ENCODE measurements at regions not wholly inside any gene's neighbourhood (a gene's known extent, or its start where the extent isn't known, plus 50 kb on each side); places are given as distances from the start of the nearest gene placed in this dataset.

DNA sequence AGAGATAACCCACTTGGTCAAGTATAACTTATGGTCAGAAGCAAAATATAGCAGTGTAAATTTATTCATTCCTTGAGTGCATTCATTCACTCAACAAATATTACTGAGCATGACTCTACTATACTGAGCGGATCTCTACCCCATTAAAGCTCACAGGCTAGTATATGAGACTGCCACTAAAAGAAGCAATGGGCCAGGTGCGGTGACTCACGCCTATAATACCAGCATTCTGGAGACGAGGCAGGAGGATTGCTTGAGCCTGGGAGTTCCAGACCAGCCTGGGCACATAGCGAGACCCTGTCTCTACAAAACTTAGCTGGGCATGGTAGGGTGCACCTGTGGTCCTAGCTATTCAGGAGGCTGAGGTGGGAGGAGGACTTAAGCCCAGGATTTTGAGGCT lies 197.6 kb upstream of the BLID start:
- ChIA-PET CTCF (no interaction called here), POLR2A (no interaction called here)
- H3K4me3 Mint-ChIP-seq = no peak overlapping the region
- DNase-seq = no peak
- H3K36me3 Mint-ChIP-seq (ENCODE audit: low read depth) = no peaks in the 10 kb centered on the region
- no peaks in the 10 kb centered on the region for H3K4me1 Mint-ChIP-seq
- H3K27ac Mint-ChIP-seq = no peak overlapping the region
- H3K9me3 Mint-ChIP-seq = no peaks in the 10 kb centered on the region
- H3K27me3 Mint-ChIP-seq = no peaks in the 10 kb centered on the region

DNA sequence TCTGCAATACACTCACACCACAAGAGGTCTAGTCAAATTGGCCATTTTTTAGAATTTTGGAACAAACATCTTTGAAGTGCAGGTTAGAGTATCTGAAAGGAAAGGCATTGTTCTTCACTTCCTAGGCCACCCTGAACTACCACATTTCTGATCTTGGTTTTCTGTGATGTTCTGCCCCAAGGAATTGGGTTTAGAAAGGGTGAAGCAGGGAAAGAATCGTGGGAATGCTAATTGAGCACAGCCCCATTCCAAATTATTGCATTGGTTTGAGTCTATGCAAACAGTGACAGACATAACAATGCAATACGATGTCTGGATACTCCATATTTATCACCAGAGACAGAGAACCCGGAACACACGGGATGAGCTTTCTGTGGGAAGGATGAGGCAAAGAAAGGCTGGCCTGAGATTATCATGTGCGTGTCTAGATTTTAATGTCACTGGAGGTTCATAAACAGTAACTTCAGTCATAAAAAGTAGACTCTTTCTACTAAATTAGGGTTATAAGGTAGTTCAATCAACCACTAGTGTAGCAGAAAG lies 195.3 kb upstream of the BLID start:
- Mint-ChIP-seq H3K27me3 (no peaks in the 10 kb centered on the region), H3K4me3 (no peak overlapping the region), H3K4me1 (no peaks in the 10 kb centered on the region), H3K9me3 (no peaks in the 10 kb centered on the region), H3K27ac (no peak overlapping the region), H3K36me3 (ENCODE audit: low read depth) (no peaks in the 10 kb centered on the region)
- no peak for DNase-seq
- POLR2A ChIA-PET = no interaction called here
- CTCF ChIA-PET = interaction anchor here (0.7 kb wide), 1 partner anchor 297 kb away, joined by 3 read pairs; no protein-coding TSS in a partner anchor

DNA sequence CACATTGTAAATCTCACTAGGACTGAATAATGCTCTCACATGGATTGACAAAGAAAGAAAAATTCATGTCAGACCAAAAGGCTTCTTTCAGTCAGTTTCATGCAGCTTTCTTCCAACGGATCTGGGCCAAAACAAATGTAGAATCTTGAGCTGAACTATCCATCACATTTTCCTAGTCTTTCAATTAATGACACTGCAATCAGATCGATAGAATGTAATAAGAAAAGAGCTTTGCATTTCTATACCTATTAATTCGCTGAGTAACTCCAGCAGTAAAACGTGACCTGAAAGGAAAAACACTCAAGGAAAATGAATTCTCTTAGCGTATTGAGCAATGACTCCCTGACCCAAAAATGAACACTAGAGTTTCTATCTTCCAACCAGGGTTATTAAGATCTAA lies 194.8 kb upstream of the BLID start:
- ChIA-PET POLR2A (no interaction called here), CTCF (no interaction called here)
- Mint-ChIP-seq H3K27ac (no peak overlapping the region), H3K4me1 (no peaks in the 10 kb centered on the region), H3K27me3 (no peaks in the 10 kb centered on the region), H3K36me3 (ENCODE audit: low read depth) (no peaks in the 10 kb centered on the region), H3K9me3 (no peaks in the 10 kb centered on the region), H3K4me3 (no peak overlapping the region)
- no peak for DNase-seq

DNA sequence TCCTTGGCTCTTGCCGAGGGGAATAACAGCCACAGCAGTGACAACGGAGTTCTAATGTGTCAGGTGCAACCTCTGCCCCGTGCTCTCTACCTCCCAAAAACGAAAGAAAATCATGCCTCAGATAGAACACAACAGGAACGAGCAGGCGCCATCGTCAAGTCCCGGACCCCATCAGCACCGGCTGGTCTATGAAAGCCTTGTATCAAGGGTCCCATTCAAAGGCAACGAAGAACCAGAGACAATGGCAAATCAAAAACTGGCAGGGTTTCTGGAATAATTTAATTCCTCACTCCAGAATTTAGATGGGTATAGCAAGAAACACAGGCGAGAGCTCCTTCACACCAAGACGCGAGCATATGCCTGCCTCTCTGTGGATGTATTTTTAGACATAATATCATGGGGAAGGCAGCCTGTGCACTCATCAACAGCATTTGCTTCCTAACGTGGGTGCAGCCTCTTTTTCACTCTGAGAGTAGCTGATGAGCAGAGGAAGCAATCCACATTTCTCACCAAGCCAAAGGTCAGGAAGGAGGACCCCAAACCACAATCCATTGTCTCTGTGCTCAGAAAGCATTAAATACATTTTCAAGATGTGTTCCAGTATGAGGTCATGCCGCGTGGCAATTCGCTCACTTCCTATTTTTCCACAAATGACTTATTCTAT lies 193.4 kb upstream of the BLID start:
- Mint-ChIP-seq H3K4me1 (no peaks in the 10 kb centered on the region), H3K36me3 (ENCODE audit: low read depth) (no peaks in the 10 kb centered on the region)
- CTCF ChIA-PET = no interaction called here

DNA sequence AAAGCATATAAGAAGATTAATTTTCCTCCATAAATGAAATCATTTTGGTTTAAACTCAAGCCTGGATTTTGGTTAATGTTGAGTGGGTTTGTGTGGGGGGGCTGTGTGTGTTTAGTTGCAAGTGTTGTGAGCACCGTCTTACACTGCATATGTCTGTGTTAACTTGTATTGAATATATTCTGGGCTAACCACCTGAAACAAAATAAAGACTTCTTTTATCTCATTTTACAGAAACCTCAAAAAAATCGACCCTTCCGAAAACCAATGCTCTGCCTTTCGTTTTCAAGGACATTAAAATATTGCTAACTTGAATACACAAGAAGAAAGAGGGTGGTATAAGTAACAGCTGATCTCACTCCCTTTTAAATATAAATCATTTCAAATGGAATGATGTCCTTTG lies 192.2 kb upstream of the BLID start:
- ChIA-PET POLR2A (no interaction called here), CTCF (no interaction called here)
- no peak overlapping the region for H3K27ac Mint-ChIP-seq
- no peaks in the 10 kb centered on the region for H3K27me3 Mint-ChIP-seq
- H3K4me3 Mint-ChIP-seq = no peak overlapping the region
- H3K9me3 Mint-ChIP-seq = no peaks in the 10 kb centered on the region
- no peaks in the 10 kb centered on the region for H3K4me1 Mint-ChIP-seq
- no peak for DNase-seq
- no peaks in the 10 kb centered on the region for H3K36me3 Mint-ChIP-seq (ENCODE audit: low read depth)

More for the DNA sequence above, 193.4 kb upstream of the BLID start:
- POLR2A ChIA-PET = no interaction called here
- Mint-ChIP-seq H3K9me3 (no peaks in the 10 kb centered on the region), H3K4me3 (no peak overlapping the region), H3K27me3 (no peaks in the 10 kb centered on the region), H3K27ac (no peak overlapping the region)
- no peak for DNase-seq

DNA sequence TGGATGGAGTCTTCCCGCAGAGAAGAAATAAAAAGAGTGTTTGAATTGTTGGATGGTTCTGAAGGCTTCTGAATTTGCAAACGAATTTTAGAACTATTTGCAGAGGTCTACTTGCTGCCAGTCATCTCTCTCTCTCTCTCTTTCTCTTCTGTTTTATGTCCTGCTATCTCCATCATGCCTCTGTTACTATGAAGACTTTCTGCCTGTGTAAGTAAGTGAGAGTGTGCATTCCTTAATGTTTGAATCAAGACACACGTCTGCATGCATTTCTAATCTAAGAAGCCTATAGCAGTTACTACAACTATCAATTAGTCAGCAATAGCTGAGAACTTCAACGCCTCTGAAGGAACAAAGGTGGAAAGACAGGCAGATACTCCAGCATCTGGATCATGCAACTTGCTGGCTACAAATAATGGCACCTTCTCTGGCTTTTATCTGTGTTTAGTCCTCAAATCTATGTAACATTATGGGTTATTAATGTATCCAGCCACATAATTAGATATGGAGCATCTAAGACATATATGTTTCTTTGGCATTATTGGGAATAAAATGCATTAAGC lies 191.5 kb upstream of the BLID start:
- H3K36me3 Mint-ChIP-seq (ENCODE audit: low read depth) = no peaks in the 10 kb centered on the region
- H3K4me3 Mint-ChIP-seq = no peak overlapping the region
- no peaks in the 10 kb centered on the region for H3K4me1 Mint-ChIP-seq
- ChIA-PET CTCF (no interaction called here), POLR2A (no interaction called here)
- H3K9me3 Mint-ChIP-seq = no peaks in the 10 kb centered on the region
- H3K27me3 Mint-ChIP-seq = no peaks in the 10 kb centered on the region
- DNase-seq = no peak
- no peak overlapping the region for H3K27ac Mint-ChIP-seq

DNA sequence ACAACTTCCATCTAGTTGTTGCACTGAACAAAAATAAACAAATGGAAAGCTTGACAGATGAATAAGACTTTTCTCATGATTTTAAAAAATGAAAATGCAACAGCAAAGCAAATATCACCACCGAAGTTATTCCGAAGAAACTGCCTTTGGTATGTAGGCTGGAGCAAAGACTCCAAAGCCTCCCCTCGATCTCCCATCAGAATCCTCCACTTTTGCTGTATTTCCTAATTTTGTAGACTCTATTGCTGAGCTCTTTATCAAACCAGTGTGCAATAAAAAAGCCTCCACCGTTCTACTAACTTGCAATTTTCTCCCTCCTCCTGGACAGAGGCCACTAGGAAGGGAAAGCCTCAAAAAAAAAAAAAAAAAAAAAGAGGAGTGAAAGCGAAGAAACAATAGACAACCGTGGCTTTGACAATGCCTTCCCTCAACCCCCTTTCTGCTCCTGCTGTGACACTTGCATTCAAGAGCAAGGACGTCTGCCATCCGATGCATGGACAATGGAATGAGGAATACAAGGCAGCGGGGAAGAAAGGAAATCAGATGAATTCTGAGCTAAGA lies 190.9 kb upstream of the BLID start:
- Mint-ChIP-seq H3K27ac (no peak overlapping the region), H3K36me3 (ENCODE audit: low read depth) (no peaks in the 10 kb centered on the region), H3K4me3 (no peak overlapping the region), H3K9me3 (no peaks in the 10 kb centered on the region), H3K27me3 (no peaks in the 10 kb centered on the region), H3K4me1 (no peaks in the 10 kb centered on the region)
- ChIA-PET CTCF (no interaction called here), POLR2A (no interaction called here)
- no peak for DNase-seq

DNA sequence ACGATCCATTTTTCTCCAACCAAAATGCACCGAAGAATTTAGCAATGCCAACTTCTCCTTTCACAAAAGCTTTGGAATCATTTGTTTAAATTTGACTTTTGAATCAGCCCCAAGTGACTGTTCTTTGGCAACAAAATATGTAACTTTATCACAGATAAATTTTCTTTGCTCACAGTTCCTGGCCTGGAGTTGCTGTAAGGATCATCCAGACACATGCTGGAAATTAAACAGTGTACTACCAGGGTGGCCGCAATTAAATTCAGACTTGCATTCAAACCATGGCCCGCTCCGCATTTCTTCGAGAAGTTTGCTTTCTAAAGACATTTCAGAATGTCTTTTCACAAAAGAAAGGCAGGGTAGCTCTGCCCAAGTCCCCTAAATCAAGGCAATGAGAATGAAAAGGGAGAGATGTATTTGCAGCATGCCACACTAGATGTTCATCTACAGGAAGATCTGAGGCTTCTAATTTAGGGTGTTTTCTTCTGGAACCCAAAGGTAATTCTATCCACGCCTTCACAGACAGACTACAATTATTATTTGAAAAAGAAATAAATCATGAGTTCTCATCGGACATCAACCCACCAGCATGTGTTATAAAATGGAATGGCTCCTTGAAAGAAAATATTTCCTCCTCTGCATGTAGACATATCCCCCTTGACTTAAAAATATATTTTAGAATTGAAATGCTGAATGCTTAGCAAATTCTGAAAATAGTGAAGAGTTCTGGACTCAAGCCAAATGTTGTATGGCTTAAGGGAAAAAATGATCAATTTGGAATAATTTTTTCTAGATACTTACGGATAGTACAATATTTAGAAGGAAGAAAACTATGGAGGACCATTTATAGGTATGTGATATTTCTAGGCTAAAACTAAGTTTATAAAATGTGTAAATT lies 189.7 kb upstream of the BLID start:
- Mint-ChIP-seq H3K9me3 (no peaks in the 10 kb centered on the region), H3K4me1 (no peaks in the 10 kb centered on the region), H3K27me3 (no peaks in the 10 kb centered on the region), H3K27ac (no peak overlapping the region), H3K36me3 (ENCODE audit: low read depth) (no peaks in the 10 kb centered on the region), H3K4me3 (no peak overlapping the region)
- POLR2A ChIA-PET = no interaction called here
- no peak for DNase-seq
- CTCF ChIA-PET = no interaction called here

DNA sequence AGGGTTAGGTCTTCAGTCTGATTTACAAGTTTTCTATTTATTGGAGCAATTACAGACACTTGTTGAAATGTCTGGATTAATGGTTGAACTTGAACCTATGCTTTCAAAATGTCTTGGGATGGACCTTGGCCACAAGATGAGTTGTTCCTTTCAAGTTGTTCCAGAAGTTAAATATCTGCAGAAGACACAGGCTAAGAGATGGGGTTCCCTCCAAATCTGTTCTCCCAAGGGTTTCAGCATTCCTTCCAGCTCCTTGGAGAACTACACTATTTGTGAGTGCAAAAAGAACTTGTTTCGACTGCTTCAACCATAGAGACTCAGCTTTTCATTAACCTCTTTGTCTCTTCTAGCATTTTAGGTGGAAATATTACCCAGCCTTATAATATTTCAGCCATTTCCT lies 189.0 kb upstream of the BLID start:
- DNase-seq = no peak
- no peak overlapping the region for H3K27ac Mint-ChIP-seq
- H3K4me3 Mint-ChIP-seq = no peak overlapping the region
- H3K27me3 Mint-ChIP-seq = no peaks in the 10 kb centered on the region
- ChIA-PET POLR2A (no interaction called here), CTCF (no interaction called here)
- H3K36me3 Mint-ChIP-seq (ENCODE audit: low read depth) = no peaks in the 10 kb centered on the region
- no peaks in the 10 kb centered on the region for H3K9me3 Mint-ChIP-seq
- no peaks in the 10 kb centered on the region for H3K4me1 Mint-ChIP-seq

DNA sequence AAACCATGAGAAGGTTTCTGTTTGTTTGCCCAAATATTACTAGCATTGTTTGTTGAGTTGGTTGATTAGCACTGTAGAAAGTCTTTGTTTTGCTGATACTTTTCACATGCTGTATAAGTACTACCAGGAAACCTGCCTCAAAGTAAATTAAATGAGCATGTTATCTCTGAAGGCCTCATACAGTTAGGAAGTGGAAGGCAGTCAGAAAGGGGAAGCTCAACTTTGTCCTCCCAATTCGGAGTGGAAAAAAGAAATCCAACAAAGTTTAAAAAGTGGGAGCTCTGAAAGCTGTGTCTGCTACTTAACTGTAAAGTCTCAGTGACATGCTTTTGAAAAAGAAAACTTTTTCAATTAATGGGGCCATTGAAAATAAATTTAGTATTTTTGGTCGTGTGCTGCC lies 188.3 kb upstream of the BLID start:
- no peaks in the 10 kb centered on the region for H3K9me3 Mint-ChIP-seq
- no peaks in the 10 kb centered on the region for H3K36me3 Mint-ChIP-seq (ENCODE audit: low read depth)
- CTCF ChIA-PET = no interaction called here
- H3K27ac Mint-ChIP-seq = no peak overlapping the region
- POLR2A ChIA-PET = no interaction called here
- H3K4me3 Mint-ChIP-seq = no peak overlapping the region
- no peak for DNase-seq
- H3K27me3 Mint-ChIP-seq = no peaks in the 10 kb centered on the region
- no peaks in the 10 kb centered on the region for H3K4me1 Mint-ChIP-seq

DNA sequence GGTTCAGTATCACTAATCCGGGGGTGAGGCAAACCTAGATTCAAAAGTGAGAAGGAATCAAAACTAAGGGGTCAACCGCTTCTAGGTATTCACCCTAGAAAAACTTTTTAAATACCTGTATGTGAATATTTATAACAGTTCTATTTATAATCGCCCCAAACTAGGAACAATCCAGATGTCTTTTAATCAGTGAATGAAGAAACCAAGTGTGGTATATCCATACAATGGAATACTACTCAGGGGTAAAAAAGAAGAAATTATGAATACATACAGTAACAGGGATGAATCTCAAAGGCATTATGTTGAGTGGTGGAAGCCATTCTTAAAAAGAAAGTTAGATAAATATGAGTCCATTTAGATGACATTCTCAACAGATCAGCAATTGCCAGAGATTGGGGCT lies 178.0 kb upstream of the BLID start:
- no peak overlapping the region for H3K27ac Mint-ChIP-seq
- H3K4me3 Mint-ChIP-seq = no peak overlapping the region
- peaks cover 3% of the 10 kb centered on the region for H3K9me3 Mint-ChIP-seq
- no peaks in the 10 kb centered on the region for H3K27me3 Mint-ChIP-seq
- H3K36me3 Mint-ChIP-seq (ENCODE audit: low read depth) = no peaks in the 10 kb centered on the region
- DNase-seq = no peak
- ChIA-PET POLR2A (no interaction called here), CTCF (no interaction called here)
- no peaks in the 10 kb centered on the region for H3K4me1 Mint-ChIP-seq

DNA sequence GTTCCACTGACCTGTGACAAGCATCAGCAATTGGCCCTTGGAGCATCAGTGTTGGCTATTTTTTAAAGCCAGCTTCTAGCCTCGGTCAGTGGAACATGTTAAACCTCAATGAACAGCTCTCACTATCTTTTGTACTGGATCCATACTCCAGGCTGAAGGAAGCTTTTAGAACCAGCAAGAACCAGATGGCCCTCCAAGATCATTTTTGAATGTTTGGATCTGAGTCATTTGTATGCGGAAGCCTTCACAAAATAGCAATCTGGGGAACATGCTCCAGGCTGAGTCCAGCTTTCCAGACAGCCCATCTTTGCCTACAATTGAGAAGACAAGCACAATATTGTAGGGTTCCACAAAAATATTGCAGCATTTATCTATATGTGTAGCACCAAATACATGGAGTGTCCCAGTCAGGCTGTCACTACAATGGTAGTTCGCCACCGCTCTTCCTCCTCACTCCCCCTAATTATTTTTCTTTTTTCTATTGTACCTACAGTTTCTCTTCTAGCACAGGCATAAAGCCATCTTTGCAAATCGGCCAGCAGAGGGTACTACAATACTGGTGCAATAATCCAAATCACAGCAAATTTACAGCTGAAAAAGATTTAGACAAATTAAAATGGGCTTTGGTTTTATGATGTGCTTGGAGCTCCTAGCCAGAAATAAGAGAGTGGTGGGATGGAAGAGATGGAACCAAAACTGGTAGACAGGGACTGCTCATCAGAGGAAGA lies 177.4 kb upstream of the BLID start:
- CTCF ChIA-PET = no interaction called here
- POLR2A ChIA-PET = no interaction called here

DNA sequence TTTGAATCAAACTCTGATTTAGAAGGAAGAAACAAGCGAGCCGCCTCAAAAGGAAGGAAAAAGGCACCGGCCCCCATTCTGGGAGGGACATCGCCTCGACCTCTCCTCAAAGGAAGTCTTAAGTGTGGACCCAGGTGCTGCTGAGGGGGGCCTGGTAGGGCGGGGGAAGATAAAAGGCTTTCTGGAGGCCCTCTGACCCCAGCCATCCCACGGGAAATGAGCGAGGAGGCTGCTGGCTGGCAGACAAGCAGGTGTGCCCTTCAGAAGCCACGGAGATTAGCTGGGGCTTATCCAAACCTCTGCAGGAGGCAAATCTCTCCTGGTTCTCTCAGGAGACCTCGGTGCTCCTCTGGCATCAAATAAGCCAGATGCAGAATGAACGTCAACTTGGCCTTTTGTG lies 171.4 kb upstream of the BLID start:
- Mint-ChIP-seq H3K4me3 (no peak overlapping the region), H3K36me3 (ENCODE audit: low read depth) (no peaks in the 10 kb centered on the region), H3K4me1 (no peaks in the 10 kb centered on the region), H3K27ac (no peak overlapping the region), H3K27me3 (no peaks in the 10 kb centered on the region), H3K9me3 (no peaks in the 10 kb centered on the region)
- POLR2A ChIA-PET = no interaction called here
- CTCF ChIA-PET = no interaction called here
- no peak for DNase-seq

More for the DNA sequence above, 177.4 kb upstream of the BLID start:
- Mint-ChIP-seq H3K36me3 (ENCODE audit: low read depth) (no peaks in the 10 kb centered on the region), H3K4me1 (no peaks in the 10 kb centered on the region), H3K27ac (no peak overlapping the region), H3K27me3 (no peaks in the 10 kb centered on the region), H3K9me3 (peaks cover 3% of the 10 kb centered on the region), H3K4me3 (no peak overlapping the region)
- no peak for DNase-seq

Data from activated CD4-positive, alpha-beta memory T cell treated with anti-CD3 and anti-CD28 coated beads, Interleukin-2, amount 10 ng/mL, durations not matched to agents 7 days and 5 days (primary cell).